NB4 (cell line): ENCODE measurements at regions not wholly inside any gene's neighbourhood (a gene's known extent, or its start where the extent isn't known, plus 50 kb on each side); places are given as distances from the start of the nearest gene placed in this dataset.

Source experiments
- DNase-seq: peaks from one replicate; pipeline ENCODE4 v3.0.0; 2010; ENCODE audit warnings: low read depth
- H3K4me3 ChIP-seq: one replicate; pipeline ENCODE4 v1.5.1; 2011; ENCODE audit warnings: mild to moderate bottlenecking, low read depth, low read length, moderate library complexity
- MYC ChIP-seq: IDR thresholded peaks from 2 replicates; pipeline ENCODE4 v1.6.1; 2011; ENCODE audit warnings: low read depth, low read length
- POLR2A ChIP-seq: IDR thresholded peaks from 2 replicates; pipeline ENCODE4 v1.6.1; 2011; ENCODE audit warnings: mild to moderate bottlenecking; ENCODE audit not compliant: insufficient read length; ENCODE audit errors: extremely low read depth
- TF ChIP-seq, protein P1 (sequence below): IDR thresholded peaks from one replicate; pipeline ENCODE4 v1.5.1; 2012; ENCODE audit warnings: low read depth, low read length
- TF ChIP-seq, protein P2 (sequence below): IDR thresholded peaks from 2 replicates; pipeline ENCODE4 v1.6.1; 2011; ENCODE audit warnings: low read depth, low read length

DNA sequence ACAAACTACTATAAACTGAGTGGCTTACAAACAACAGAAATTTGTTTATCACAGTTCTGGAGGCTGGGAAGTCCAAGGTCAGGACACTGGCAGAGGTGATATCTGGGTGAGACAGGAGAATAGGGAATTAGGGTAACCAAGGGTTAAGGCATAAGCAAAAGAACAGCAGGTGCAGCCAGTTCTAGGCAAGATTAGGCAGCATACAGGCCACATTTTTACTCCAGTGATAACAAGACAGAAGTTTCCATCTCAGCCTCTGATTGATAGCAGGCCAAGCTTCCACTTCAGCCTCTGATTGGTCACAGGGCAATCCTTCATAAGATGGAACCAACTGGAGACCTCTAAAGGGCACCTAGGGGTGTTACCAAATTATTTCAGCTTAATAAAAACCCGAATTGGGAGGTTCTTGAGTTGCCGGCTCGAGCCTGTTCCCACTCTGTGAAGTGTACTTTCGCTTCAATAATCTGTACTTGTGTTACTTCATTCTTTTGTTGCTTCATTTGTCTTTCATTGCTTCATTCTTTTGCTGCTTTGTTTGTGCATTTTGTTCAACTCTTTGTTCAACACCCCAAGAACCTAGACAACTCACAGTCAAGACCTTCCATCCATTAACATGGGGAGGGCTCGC, 185.6 kb downstream of the TOMM20 start:
- no peak for DNase-seq
- no peak overlapping the region for H3K4me3 ChIP-seq
- TF ChIP-seq, protein P1, sequence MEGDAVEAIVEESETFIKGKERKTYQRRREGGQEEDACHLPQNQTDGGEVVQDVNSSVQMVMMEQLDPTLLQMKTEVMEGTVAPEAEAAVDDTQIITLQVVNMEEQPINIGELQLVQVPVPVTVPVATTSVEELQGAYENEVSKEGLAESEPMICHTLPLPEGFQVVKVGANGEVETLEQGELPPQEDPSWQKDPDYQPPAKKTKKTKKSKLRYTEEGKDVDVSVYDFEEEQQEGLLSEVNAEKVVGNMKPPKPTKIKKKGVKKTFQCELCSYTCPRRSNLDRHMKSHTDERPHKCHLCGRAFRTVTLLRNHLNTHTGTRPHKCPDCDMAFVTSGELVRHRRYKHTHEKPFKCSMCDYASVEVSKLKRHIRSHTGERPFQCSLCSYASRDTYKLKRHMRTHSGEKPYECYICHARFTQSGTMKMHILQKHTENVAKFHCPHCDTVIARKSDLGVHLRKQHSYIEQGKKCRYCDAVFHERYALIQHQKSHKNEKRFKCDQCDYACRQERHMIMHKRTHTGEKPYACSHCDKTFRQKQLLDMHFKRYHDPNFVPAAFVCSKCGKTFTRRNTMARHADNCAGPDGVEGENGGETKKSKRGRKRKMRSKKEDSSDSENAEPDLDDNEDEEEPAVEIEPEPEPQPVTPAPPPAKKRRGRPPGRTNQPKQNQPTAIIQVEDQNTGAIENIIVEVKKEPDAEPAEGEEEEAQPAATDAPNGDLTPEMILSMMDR: no peak
- TF ChIP-seq MYC: no peak

DNA sequence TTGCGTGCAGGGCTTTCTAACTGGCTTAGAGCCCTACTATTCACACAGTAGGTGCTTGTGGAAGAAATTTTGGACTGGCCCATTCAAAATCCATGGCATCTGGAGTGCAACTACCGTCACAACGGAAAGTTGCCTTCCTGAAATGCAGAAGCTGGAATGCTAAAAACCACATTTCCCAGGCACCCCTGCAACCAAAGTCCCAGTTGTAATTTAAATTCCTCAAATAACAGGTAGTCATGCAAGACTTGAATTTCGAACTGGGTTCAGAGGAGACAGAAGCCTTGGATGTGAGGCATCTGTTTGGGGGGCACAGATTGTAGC, 186.7 kb downstream of the TOMM20 start:
- no peak for TF ChIP-seq MYC
- no peak for TF ChIP-seq POLR2A
- TF ChIP-seq, protein P1: no peak
- TF ChIP-seq, protein P2, sequence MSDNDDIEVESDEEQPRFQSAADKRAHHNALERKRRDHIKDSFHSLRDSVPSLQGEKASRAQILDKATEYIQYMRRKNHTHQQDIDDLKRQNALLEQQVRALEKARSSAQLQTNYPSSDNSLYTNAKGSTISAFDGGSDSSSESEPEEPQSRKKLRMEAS: no peak
- no peak for DNase-seq
- H3K4me3 ChIP-seq: no peak overlapping the region

DNA sequence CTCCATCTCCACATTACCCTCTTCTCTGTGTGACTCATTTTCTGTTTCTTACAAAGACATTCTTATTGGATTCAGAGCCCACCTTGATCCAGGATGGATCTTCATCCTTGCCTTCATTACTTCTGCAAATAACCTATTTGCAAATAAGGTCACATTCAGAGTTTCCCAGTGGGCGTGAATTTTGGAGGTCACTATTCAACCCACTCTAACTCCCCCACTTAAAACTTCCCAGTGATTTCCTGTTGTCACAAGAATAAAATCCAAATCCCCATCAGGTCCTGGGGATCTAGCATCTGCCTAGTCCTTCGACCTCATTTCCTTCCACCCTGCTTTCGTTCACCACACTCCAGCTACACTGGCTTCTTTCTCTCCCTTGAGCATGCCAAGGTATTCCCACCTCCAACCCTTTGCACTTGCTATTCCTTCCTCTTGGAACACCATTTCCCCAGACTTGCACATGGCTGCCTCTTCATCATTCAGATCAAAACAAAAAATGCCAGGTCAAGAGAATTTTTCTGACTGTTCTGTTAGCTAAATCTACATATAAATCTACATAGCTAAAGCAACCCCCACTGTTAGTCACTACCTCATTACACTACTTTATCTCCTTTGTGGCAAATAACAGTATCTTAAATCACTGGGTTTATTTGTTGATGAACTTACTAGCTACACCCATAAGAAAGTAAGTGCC, 187.2 kb downstream of the TOMM20 start:
- no peak overlapping the region for H3K4me3 ChIP-seq
- TF ChIP-seq, protein P1: no peak
- no peak for TF ChIP-seq POLR2A
- TF ChIP-seq, protein P2: no peak
- TF ChIP-seq MYC: no peak
- DNase-seq: no peak

DNA sequence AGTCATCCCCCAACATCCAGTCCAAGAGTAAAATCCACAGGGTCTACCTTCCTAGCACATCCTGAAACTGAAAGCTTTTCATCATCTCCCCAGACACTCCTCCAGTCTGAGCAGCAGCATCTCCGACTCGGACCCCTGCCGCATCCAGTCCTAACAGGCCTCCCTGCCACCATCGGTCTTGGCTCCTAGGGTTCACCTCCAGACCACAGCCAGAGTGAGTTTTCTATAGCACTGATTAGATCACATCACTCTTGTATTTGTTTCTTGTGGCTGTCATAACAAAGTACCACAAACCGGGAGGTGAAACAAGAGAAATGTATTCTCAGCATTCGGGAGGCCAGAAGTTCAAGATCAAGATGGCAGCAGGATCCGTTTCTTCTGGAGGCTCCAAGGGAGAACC, 187.8 kb downstream of the TOMM20 start:
- no peak overlapping the region for H3K4me3 ChIP-seq
- no peak for DNase-seq
- TF ChIP-seq, protein P2: no peak
- TF ChIP-seq, protein P1: no peak
- TF ChIP-seq MYC (no peak), POLR2A (no peak)

DNA sequence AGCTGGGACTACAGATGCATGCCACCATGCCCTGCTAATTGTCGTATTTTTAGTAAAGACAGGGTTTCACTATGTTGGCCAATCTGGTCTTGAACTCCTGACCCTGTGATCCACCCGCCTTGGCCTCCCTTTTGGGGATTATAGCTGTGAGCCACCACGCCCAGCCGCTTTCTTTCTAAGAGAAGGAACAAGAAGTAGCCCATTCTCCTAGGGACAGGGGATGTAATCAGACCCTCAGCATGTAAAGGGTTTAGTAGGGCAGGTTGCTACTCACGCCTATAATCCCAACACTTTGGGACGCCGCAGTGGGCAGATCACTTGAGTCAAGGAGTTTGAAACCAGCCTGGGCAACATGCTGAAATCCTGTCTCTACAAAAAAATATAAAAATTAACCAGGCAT, 189.7 kb downstream of the TOMM20 start:
- H3K4me3 ChIP-seq: no peak overlapping the region
- no peak for TF ChIP-seq POLR2A
- no peak for TF ChIP-seq MYC
- TF ChIP-seq, protein P2: no peak
- TF ChIP-seq, protein P1: no peak
- DNase-seq: no peak
